ENCODE measurements at regions not wholly inside any gene's neighbourhood (a gene's known extent, or its start where the extent isn't known, plus 50 kb on each side); places are given as distances from the start of the nearest gene placed in this dataset.
A peak's percentile ranks its signal among the peaks of the same experiment; 100 is the strongest.

GRCh38 chr15:48062148-48062872 is 58.5 kb upstream of the SLC24A5 start:
- TF ChIP-seq PPARA (CRISPR knock-in tag; IDR thresholded peaks at IDR 0.05; ENCODE audit: borderline replicate concordance) (no peak), ESRRG (CRISPR knock-in tag; IDR thresholded peaks at IDR 0.05) (0 out of 2 replicates have a peak, but pooled peaks have one; percentile 23)
- no peak for ATAC-seq

GRCh38 chr15:48063411-48063985 is 57.3 kb upstream of the SLC24A5 start:
- no peak for ATAC-seq
- no peak for TF ChIP-seq CSRNP3 (CRISPR knock-in tag; IDR thresholded peaks at IDR 0.05)
- no peak for TF ChIP-seq ZNF565 (CRISPR knock-in tag; conservative IDR thresholded peaks at IDR 0.05; ENCODE audit: low read depth)
- TF ChIP-seq PPARA (CRISPR knock-in tag; IDR thresholded peaks at IDR 0.05; ENCODE audit: borderline replicate concordance), result no peak
- TF ChIP-seq ZFP3 (CRISPR knock-in tag; IDR thresholded peaks at IDR 0.05), result no peak
- no peak for TF ChIP-seq SNAI2 (CRISPR knock-in tag; IDR thresholded peaks at IDR 0.05)
- no peak for TF ChIP-seq ESRRG (CRISPR knock-in tag; IDR thresholded peaks at IDR 0.05)
- TF ChIP-seq BACH2 (CRISPR knock-in tag; IDR thresholded peaks at IDR 0.05; ENCODE audit: borderline replicate concordance), result no peak
- TF ChIP-seq POU6F1 (CRISPR knock-in tag; IDR thresholded peaks at IDR 0.05; ENCODE audit: borderline replicate concordance, low read depth), result no peak
- TF ChIP-seq ZNF8 (CRISPR knock-in tag; IDR thresholded peaks at IDR 0.05), result no peak
- no peak for TF ChIP-seq OSR1 (CRISPR knock-in tag; IDR thresholded peaks at IDR 0.05)
- no peak for TF ChIP-seq CREB5 (CRISPR knock-in tag; IDR thresholded peaks at IDR 0.05; ENCODE audit: low read depth)
- no peak for TF ChIP-seq CSDC2 (CRISPR knock-in tag; IDR thresholded peaks at IDR 0.05)
- no peak for TF ChIP-seq TOX (CRISPR knock-in tag; IDR thresholded peaks at IDR 0.05; ENCODE audit: borderline replicate concordance)
- no peak for TF ChIP-seq ARNTL (CRISPR knock-in tag; IDR thresholded peaks at IDR 0.05; ENCODE audit: borderline replicate concordance, low read depth)

GRCh38 chr15:48064421-48064820 is 56.4 kb upstream of the SLC24A5 start:
- TF ChIP-seq POU6F1 (CRISPR knock-in tag; IDR thresholded peaks at IDR 0.05; ENCODE audit: borderline replicate concordance, low read depth), result no peak
- TF ChIP-seq ZC3H10 (CRISPR knock-in tag; IDR thresholded peaks at IDR 0.05), result no peak
- no peak for TF ChIP-seq TSHZ2 (CRISPR knock-in tag; IDR thresholded peaks at IDR 0.05)
- no peak for TF ChIP-seq BACH2 (CRISPR knock-in tag; IDR thresholded peaks at IDR 0.05; ENCODE audit: borderline replicate concordance)
- TF ChIP-seq ZFP30 (CRISPR knock-in tag; IDR thresholded peaks at IDR 0.05), result no peak
- TF ChIP-seq ZFP3 (CRISPR knock-in tag; IDR thresholded peaks at IDR 0.05), result no peak
- TF ChIP-seq CSDC2 (CRISPR knock-in tag; IDR thresholded peaks at IDR 0.05), result no peak
- ATAC-seq, result no peak

- no peak for ATAC-seq
- TF ChIP-seq ZNF70 (CRISPR knock-in tag; IDR thresholded peaks at IDR 0.05), result no peak
These were observed 54.3 kb upstream of the SLC24A5 start for GRCh38 chr15:48066456-48066855.

Data from SK-N-SH treated with all-trans-retinoic acid at 6 μM for 48 hours (cell line).